KMS-11 (cell line): ENCODE measurements at regions not wholly inside any gene's neighbourhood (a gene's known extent, or its start where the extent isn't known, plus 50 kb on each side); places are given as distances from the start of the nearest gene placed in this dataset.

Source experiments
- H2AFZ ChIP-seq: fragments of 200-600 bp; sonication (generic); 2 replicates; pipeline ENCODE4 v1.6.1; 2016; ENCODE audit warnings: antibody characterized with exemption, mixed run types, low read depth
- H3K27ac ChIP-seq: fragments of 200-600 bp; sonication (generic); 2 replicates; pipeline ENCODE4 v1.6.1; 2016; ENCODE audit warnings: mild to moderate bottlenecking, mixed run types
- H3K27me3 ChIP-seq: fragments of 200-600 bp; sonication (generic); 2 replicates; pipeline ENCODE4 v1.6.1; 2017; ENCODE audit warnings: mild to moderate bottlenecking, low read depth, mixed run types, moderate library complexity; ENCODE audit not compliant: insufficient read depth
- H3K36me3 ChIP-seq: fragments of 200-600 bp; sonication (generic); 2 replicates; pipeline ENCODE4 v1.6.1; 2017; ENCODE audit warnings: mild to moderate bottlenecking, mixed run types; ENCODE audit not compliant: insufficient read depth
- H3K4me1 ChIP-seq: fragments of 200-600 bp; sonication (generic); 2 replicates; pipeline ENCODE4 v1.6.1; 2016; ENCODE audit warnings: mild to moderate bottlenecking, low read depth, mixed run types; ENCODE audit not compliant: poor library complexity, severe bottlenecking
- H3K4me2 ChIP-seq: fragments of 200-600 bp; sonication (generic); 2 replicates; pipeline ENCODE4 v1.7.0; 2016; ENCODE audit warnings: mild to moderate bottlenecking, mixed run types
- H3K4me3 ChIP-seq: fragments of 200-600 bp; sonication (generic); IDR thresholded peaks from 2 replicates; pipeline ENCODE4 v1.6.1; 2017; ENCODE audit warnings: low read depth, low read length, mixed read lengths; ENCODE audit not compliant: insufficient read depth
- H3K79me2 ChIP-seq: fragments of 200-600 bp; sonication (generic); 2 replicates; pipeline ENCODE4 v1.6.1; 2016; ENCODE audit warnings: low read depth, mixed run types; ENCODE audit not compliant: insufficient read depth
- H3K9ac ChIP-seq: fragments of 200-600 bp; sonication (generic); 2 replicates; pipeline ENCODE4 v1.6.1; 2016; ENCODE audit warnings: mild to moderate bottlenecking, mixed run types
- H4K20me1 ChIP-seq: fragments of 200-600 bp; sonication (generic); 2 replicates; pipeline ENCODE4 v1.6.1; 2016; ENCODE audit warnings: mild to moderate bottlenecking, mixed run types; ENCODE audit not compliant: insufficient read depth
- CTCF ChIP-seq: fragments of 200-600 bp; sonication (generic); conservative IDR thresholded peaks from 2 replicates; pipeline ENCODE4 v1.6.1; 2017; ENCODE audit warnings: low read depth, mild to moderate bottlenecking, antibody characterized with exemption, low read length, moderate library complexity, mixed read lengths

DNA sequence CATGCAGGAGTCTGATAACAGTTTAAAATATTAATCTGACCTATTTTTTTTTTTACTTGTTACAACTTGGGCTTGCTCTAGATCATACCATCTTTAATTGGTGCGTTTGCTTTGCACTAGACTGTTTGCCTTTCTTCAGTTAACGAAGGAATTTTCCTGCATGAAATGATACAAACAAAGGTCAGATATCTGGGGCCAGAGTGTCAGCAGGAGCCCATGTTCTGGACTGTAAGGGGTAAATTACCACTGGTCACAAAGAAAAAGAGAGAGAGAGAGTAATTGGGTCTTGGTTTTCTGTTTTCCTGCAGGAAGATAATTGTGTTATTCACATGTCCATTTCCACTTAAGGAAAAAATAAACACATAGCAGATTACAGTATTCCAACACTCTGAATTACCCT is 399.4 kb upstream of the MARCKS start:
- H3K27ac ChIP-seq, result no peak overlapping the region
- H3K27me3 ChIP-seq, result no peaks in the 10 kb centered on the region
- no peak overlapping the region for H3K4me3 ChIP-seq
- H2AFZ ChIP-seq, result no peak overlapping the region
- no peak for TF ChIP-seq CTCF
- no peaks in the 10 kb centered on the region for H3K4me1 ChIP-seq
- H4K20me1 ChIP-seq, result no peaks in the 10 kb centered on the region
- H3K36me3 ChIP-seq, result no peaks in the 10 kb centered on the region
- H3K79me2 ChIP-seq, result no peaks in the 10 kb centered on the region
- H3K4me2 ChIP-seq, result no peak overlapping the region
- no peak overlapping the region for H3K9ac ChIP-seq

DNA sequence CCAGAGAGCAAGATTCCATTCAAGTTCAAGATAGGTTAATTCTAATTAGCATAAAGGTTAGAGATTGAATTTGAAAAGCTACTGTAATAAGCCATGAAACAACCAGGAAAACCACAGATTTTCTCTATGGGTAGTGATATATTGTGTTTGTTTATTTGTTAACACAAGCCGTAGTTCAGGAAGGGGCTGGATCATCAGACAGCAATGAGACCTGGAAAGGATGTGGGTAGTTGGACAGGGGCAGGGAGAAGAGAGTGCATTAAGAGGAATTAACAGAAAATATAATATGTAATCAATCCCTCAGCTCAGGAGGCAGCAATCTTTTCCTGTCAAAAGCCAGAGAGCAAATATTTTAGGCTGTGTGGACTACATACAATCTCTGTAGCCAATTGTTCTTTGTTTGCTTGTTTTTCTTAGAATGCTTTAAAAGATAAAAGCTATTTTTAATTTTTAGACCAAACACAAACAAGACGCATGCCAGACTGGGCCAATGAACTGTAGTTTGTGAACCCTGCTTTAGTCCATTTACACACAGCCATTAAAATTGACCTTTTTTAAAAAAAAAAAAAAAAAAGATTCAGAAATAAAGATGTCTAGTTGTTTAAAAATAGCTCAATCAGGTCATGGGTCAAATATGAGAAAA is 398.7 kb upstream of the MARCKS start:
- H2AFZ ChIP-seq, result no peak overlapping the region
- no peak overlapping the region for H3K4me3 ChIP-seq
- no peaks in the 10 kb centered on the region for H4K20me1 ChIP-seq
- H3K4me1 ChIP-seq, result no peaks in the 10 kb centered on the region
- no peak overlapping the region for H3K4me2 ChIP-seq
- H3K9ac ChIP-seq, result no peak overlapping the region
- no peaks in the 10 kb centered on the region for H3K79me2 ChIP-seq
- no peaks in the 10 kb centered on the region for H3K36me3 ChIP-seq
- no peak overlapping the region for H3K27ac ChIP-seq
- TF ChIP-seq CTCF, result no peak
- no peaks in the 10 kb centered on the region for H3K27me3 ChIP-seq

DNA sequence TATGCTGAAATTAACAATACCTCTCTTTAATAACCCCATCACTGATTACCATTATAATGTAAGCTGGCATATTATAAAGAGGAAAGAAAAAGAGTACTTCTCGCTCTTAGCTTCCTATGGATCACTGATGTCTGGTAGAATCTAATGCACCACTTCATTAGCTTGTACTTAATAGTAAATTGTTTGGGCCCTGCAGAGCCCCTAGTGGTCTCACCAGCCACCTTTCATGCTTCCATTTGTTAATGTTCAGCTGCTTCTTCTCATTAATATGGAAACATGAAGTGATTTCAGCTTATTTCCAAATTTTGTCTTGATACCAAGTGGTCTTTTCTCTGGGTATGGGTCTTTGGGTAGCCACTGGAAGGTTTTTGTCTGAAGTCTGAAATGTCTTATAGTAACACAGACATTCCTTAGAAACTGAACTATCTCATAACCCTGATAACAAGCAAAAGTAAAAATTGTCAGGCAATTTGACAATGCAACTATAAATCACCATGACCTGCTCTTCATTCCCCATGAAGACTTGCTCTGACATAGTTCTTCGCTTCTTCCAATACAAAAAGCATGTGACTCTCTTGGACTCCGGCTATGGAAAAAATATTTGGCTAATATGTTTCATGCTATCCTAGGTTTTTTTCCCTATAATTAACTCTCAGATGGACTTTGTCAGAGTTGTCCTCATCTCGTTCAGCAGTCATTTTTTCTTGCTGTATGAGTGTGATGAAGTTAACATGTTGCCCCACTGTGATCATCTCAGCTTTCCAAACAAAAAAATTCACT is 395.8 kb upstream of the MARCKS start:
- no peak for TF ChIP-seq CTCF
- Histone ChIP-seq H4K20me1 (no peaks in the 10 kb centered on the region), H2AFZ (no peak overlapping the region), H3K79me2 (no peaks in the 10 kb centered on the region), H3K27me3 (no peaks in the 10 kb centered on the region), H3K36me3 (no peaks in the 10 kb centered on the region), H3K4me1 (no peaks in the 10 kb centered on the region), H3K27ac (no peak overlapping the region), H3K9ac (no peak overlapping the region), H3K4me2 (no peak overlapping the region), H3K4me3 (no peak overlapping the region)

DNA sequence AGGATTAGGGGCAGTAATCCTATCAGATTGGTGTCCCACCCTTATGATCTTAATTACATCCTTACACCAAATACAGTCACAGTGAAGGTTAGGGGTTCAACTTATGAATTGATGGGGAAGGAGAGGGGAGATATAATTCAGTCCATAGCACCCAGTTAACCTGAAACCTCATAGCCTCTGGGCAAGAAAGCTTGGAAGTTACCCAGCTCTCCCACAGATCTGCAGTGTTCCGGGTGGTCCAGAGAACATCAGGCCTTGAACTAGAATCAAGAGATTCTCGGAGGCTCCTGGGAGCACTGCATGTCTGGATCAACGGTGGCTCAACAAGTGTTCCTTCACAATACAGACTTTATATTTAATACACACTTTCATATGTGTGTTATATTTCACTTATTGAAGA is 392.6 kb upstream of the MARCKS start:
- Histone ChIP-seq H3K4me1 (no peaks in the 10 kb centered on the region), H3K4me3 (no peak overlapping the region), H3K36me3 (no peaks in the 10 kb centered on the region), H3K27ac (no peak overlapping the region), H2AFZ (no peak overlapping the region), H3K79me2 (no peaks in the 10 kb centered on the region), H4K20me1 (no peaks in the 10 kb centered on the region), H3K27me3 (no peaks in the 10 kb centered on the region), H3K4me2 (no peak overlapping the region), H3K9ac (no peak overlapping the region)
- TF ChIP-seq CTCF, result no peak
